CD4-positive, CD25-positive, alpha-beta regulatory T cell (primary cell): ENCODE measurements at regions not wholly inside any gene's neighbourhood (a gene's known extent, or its start where the extent isn't known, plus 50 kb on each side); places are given as distances from the start of the nearest gene placed in this dataset.

Source experiments
- ATAC-seq, 2 donors: fragments of 150-1000 bp; cut with Tn5 transposase; one replicate each; pipeline ENCODE4 v1.10.0; 2021; ENCODE audit warnings: low read depth in 2 of 2, moderate number of reproducible peaks in 2 of 2, moderate library complexity in 1 of 2
- DNase-seq, 3 donors: peaks; one replicate each; pipeline versions ENCODE4 v3.0.0 to v3.0.0-alpha.2; 2012 to 2022; ENCODE audit warnings: mixed read lengths in 1 of 3
- H3K27ac ChIP-seq: one replicate; pipeline ENCODE4 v1.7.0; 2013; ENCODE audit warnings: mild to moderate bottlenecking, low read length; ENCODE audit not compliant: insufficient read depth, poor library complexity, severe bottlenecking
- H3K27me3 ChIP-seq: one replicate; pipeline ENCODE4 v1.7.0; 2013; ENCODE audit warnings: low read length; ENCODE audit not compliant: control insufficient read depth, insufficient read depth
- H3K36me3 ChIP-seq: one replicate; pipeline ENCODE4 v1.7.0; 2013; ENCODE audit warnings: mild to moderate bottlenecking, low read length, moderate library complexity; ENCODE audit not compliant: control insufficient read depth, insufficient read depth
- H3K4me1 ChIP-seq: 2 replicates; pipeline ENCODE4 v1.7.0; 2013; ENCODE audit warnings: mild to moderate bottlenecking, low read length; ENCODE audit not compliant: insufficient read depth, control insufficient read depth, poor library complexity, severe bottlenecking
- H3K4me3 ChIP-seq: one replicate; pipeline ENCODE4 v1.7.0; 2013; ENCODE audit warnings: low read depth, mild to moderate bottlenecking, low read length, moderate library complexity
- H3K9me3 ChIP-seq, 2 experiments: 1 replicate in 1 of 2; 2 replicates in 1 of 2; pipeline ENCODE4 v1.7.0; 2013; ENCODE audit warnings: low read length in 2 of 2, mild to moderate bottlenecking in 1 of 2, moderate library complexity in 1 of 2; ENCODE audit not compliant: control insufficient read depth in 2 of 2
- H3K27ac Mint-ChIP-seq, 3 donors: one replicate each; pipeline ENCODE4 v1.8.0; 2020 to 2022; ENCODE audit warnings: mild to moderate bottlenecking in 3 of 3, mixed read lengths in 3 of 3, moderate library complexity in 2 of 3
- H3K27me3 Mint-ChIP-seq: one replicate; pipeline ENCODE4 v1.8.0; 2022; ENCODE audit warnings: mild to moderate bottlenecking, mixed read lengths
- H3K36me3 Mint-ChIP-seq: one replicate; pipeline ENCODE4 v1.8.0; 2020; ENCODE audit warnings: mixed read lengths
- H3K4me1 Mint-ChIP-seq, 4 donors: one replicate each; pipeline ENCODE4 v1.8.0; 2020 to 2022; ENCODE audit warnings: mixed read lengths in 4 of 4, mild to moderate bottlenecking in 1 of 4
- H3K4me3 Mint-ChIP-seq, 4 donors: one replicate each; pipeline ENCODE4 v1.8.0; 2020 to 2022; ENCODE audit warnings: mild to moderate bottlenecking in 4 of 4, mixed read lengths in 4 of 4, moderate library complexity in 3 of 4
- H3K9me3 Mint-ChIP-seq, 7 donors: one replicate each; pipeline ENCODE4 v1.8.0; 2020 to 2022; ENCODE audit warnings: mixed read lengths in 7 of 7, mild to moderate bottlenecking in 3 of 7, moderate library complexity in 2 of 7

DNA sequence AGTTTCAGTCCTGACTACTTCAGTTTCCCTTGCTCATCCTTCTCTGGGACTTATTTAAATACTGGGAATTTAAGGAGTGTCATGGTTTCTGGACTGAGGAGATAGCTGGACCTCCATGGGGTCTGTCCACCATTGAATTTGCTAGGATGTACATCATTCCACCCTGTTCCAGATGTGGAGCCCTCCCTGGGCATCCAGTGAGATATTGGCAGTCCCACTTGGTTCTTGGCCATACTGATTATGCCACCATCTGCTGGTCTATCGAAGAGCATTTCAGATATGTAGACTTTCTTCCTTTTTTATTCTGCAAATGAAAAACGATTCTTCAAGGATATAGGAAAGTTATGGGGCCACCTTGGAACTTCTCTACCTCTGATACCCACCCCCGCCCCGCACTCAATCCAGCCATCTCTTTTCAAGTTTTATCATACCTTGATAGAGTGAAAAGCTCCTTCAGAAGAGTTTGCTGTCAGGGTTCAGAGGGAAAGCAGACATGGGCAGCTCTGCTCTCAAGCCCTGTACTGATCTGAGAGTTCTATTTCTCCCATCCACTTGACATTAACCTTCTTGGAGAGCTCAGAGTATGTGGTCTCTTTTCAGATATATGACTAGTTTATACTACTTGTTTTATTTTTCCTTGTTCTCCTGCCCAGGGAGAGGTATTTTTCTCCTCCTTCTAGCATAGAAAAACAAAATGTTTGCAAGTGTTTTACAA, 490.7 kb upstream of the SGCD start:
- peaks cover 0 to 2% (median 0%) of the 10 kb centered on the region in 7 donors for H3K9me3 Mint-ChIP-seq
- no peak overlapping the region for H3K27ac Mint-ChIP-seq
- Histone ChIP-seq H3K4me3 (no peak overlapping the region), H3K4me1 (no peaks in the 10 kb centered on the region), H3K27ac (no peak overlapping the region), H3K27me3 (no peaks in the 10 kb centered on the region), H3K36me3 (no peaks in the 10 kb centered on the region), H3K9me3 (no peaks in the 10 kb centered on the region)
- no peaks in the 10 kb centered on the region for H3K36me3 Mint-ChIP-seq
- DNase-seq = no peak
- no peaks in the 10 kb centered on the region for H3K4me1 Mint-ChIP-seq
- no peaks in the 10 kb centered on the region for H3K27me3 Mint-ChIP-seq
- ATAC-seq = no peak
- H3K4me3 Mint-ChIP-seq = no peak overlapping the region

GRCh38 chr5:155838394-155838793, 488.6 kb upstream of the SGCD start:
- no peaks in the 10 kb centered on the region for H3K36me3 Mint-ChIP-seq
- no peaks in the 10 kb centered on the region for H3K4me1 Mint-ChIP-seq
- Histone ChIP-seq H3K27me3 (no peaks in the 10 kb centered on the region), H3K27ac (no peak overlapping the region), H3K4me1 (no peaks in the 10 kb centered on the region), H3K4me3 (no peak overlapping the region), H3K36me3 (no peaks in the 10 kb centered on the region), H3K9me3 (no peaks in the 10 kb centered on the region)
- no peak overlapping the region for H3K4me3 Mint-ChIP-seq
- ATAC-seq (no peak), DNase-seq (no peak)
- H3K9me3 Mint-ChIP-seq = peaks cover 0 to 3% (median 0%) of the 10 kb centered on the region in 7 donors
- peak overlapping the region in 1 of 3 donors; percentile 40 for H3K27ac Mint-ChIP-seq
- H3K27me3 Mint-ChIP-seq = no peaks in the 10 kb centered on the region

- no peak for DNase-seq
- Histone ChIP-seq H3K4me1 (no peaks in the 10 kb centered on the region), H3K4me3 (no peak overlapping the region), H3K27me3 (no peaks in the 10 kb centered on the region), H3K36me3 (no peaks in the 10 kb centered on the region), H3K9me3 (no peaks in the 10 kb centered on the region), H3K27ac (no peak overlapping the region)
- Mint-ChIP-seq H3K4me1 (no peaks in the 10 kb centered on the region), H3K9me3 (peaks cover 0 to 3% (median 0%) of the 10 kb centered on the region in 7 donors), H3K27me3 (no peaks in the 10 kb centered on the region), H3K27ac (no peak overlapping the region), H3K36me3 (no peaks in the 10 kb centered on the region), H3K4me3 (no peak overlapping the region)
- no peak for ATAC-seq
Observed at GRCh38 chr5:155839251-155840037, 487.5 kb upstream of the SGCD start.

- DNase-seq (no peak), ATAC-seq (no peak)
- no peak overlapping the region for H3K27ac Mint-ChIP-seq
- Histone ChIP-seq H3K9me3 (no peaks in the 10 kb centered on the region), H3K4me1 (no peaks in the 10 kb centered on the region), H3K36me3 (no peaks in the 10 kb centered on the region), H3K27ac (no peak overlapping the region), H3K27me3 (no peaks in the 10 kb centered on the region), H3K4me3 (no peak overlapping the region)
- H3K36me3 Mint-ChIP-seq = no peaks in the 10 kb centered on the region
- H3K4me1 Mint-ChIP-seq = no peaks in the 10 kb centered on the region
- no peaks in the 10 kb centered on the region for H3K27me3 Mint-ChIP-seq
- no peak overlapping the region for H3K4me3 Mint-ChIP-seq
- H3K9me3 Mint-ChIP-seq = peaks cover 0 to 5% (median 2%) of the 10 kb centered on the region in 7 donors
Observed at GRCh38 chr5:155844542-155844941, 482.4 kb upstream of the SGCD start.

- H3K36me3 Mint-ChIP-seq = no peaks in the 10 kb centered on the region
- DNase-seq (no peak), ATAC-seq (no peak)
- H3K4me3 Mint-ChIP-seq = no peak overlapping the region
- Histone ChIP-seq H3K27me3 (no peaks in the 10 kb centered on the region), H3K4me1 (no peaks in the 10 kb centered on the region), H3K27ac (no peak overlapping the region), H3K9me3 (no peaks in the 10 kb centered on the region), H3K36me3 (no peaks in the 10 kb centered on the region), H3K4me3 (no peak overlapping the region)
- no peaks in the 10 kb centered on the region for H3K4me1 Mint-ChIP-seq
- no peak overlapping the region for H3K27ac Mint-ChIP-seq
- peaks cover 0 to 5% (median 2%) of the 10 kb centered on the region in 7 donors for H3K9me3 Mint-ChIP-seq
- H3K27me3 Mint-ChIP-seq = peaks cover 4% of the 10 kb centered on the region
Observed at GRCh38 chr5:155850370-155850769, 476.6 kb upstream of the SGCD start.

GRCh38 chr5:155866971-155867370, 460.0 kb upstream of the SGCD start:
- H3K36me3 ChIP-seq = no peaks in the 10 kb centered on the region
- no peaks in the 10 kb centered on the region for H3K9me3 ChIP-seq
- DNase-seq (no peak), ATAC-seq (no peak)
- Mint-ChIP-seq H3K27ac (no peak overlapping the region), H3K27me3 (peaks cover 4% of the 10 kb centered on the region), H3K36me3 (no peaks in the 10 kb centered on the region), H3K4me3 (no peak overlapping the region), H3K4me1 (no peaks in the 10 kb centered on the region), H3K9me3 (peaks cover 0 to 4% (median 0%) of the 10 kb centered on the region in 7 donors)
- H3K4me3 ChIP-seq = no peak overlapping the region
- H3K4me1 ChIP-seq = no peaks in the 10 kb centered on the region
- no peak overlapping the region for H3K27ac ChIP-seq
- no peaks in the 10 kb centered on the region for H3K27me3 ChIP-seq

DNA sequence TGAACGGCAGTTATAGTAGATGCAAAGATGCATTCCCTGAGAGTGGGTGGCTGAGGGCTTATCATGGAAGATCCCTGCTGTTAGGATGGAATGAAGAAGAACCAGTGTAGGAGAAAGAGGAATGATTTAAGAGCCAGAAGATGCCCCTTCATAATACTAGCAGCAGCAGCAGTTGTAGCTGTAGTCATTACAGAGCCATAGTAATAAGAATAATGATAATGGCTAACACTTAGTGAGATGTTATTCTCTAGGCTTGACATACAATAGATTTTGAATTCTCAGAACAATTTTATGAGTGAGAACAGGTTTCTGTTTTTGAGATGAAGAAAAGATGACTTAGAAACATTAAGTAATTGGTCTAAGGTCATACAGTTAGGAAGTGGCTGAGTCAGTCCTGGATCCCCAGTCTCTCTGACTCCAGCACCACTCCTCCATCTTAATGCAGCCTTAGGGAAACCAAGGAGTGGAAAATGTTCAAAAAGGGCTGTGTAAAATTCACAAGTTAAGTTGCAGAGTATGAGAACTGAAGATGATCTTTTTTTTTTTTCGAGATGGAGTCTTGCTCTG, 459.4 kb upstream of the SGCD start:
- no peak overlapping the region for H3K4me3 Mint-ChIP-seq
- DNase-seq = no peak

More for the DNA sequence above, 459.4 kb upstream of the SGCD start:
- Histone ChIP-seq H3K4me3 (no peak overlapping the region), H3K4me1 (no peaks in the 10 kb centered on the region), H3K27ac (no peak overlapping the region), H3K36me3 (no peaks in the 10 kb centered on the region), H3K27me3 (no peaks in the 10 kb centered on the region), H3K9me3 (no peaks in the 10 kb centered on the region)
- peak overlapping the region in 1 of 3 donors; percentile 21 for H3K27ac Mint-ChIP-seq
- H3K4me1 Mint-ChIP-seq = no peaks in the 10 kb centered on the region
- peaks cover 4% of the 10 kb centered on the region for H3K27me3 Mint-ChIP-seq
- peaks cover 0 to 4% (median 0%) of the 10 kb centered on the region in 7 donors for H3K9me3 Mint-ChIP-seq
- no peak for ATAC-seq
- H3K36me3 Mint-ChIP-seq = no peaks in the 10 kb centered on the region
